Femur (tissue), 1 donor: ENCODE measurements at regions not wholly inside any gene's neighbourhood (a gene's known extent, or its start where the extent isn't known, plus 50 kb on each side); places are given as distances from the start of the nearest gene placed in this dataset.
A peak's percentile ranks its signal among the peaks of the same experiment; 100 is the strongest.

Experiments used
- DNase-seq: peaks from one replicate; pipeline ENCODE4 v3.0.0-alpha.2; 2017

DNA sequence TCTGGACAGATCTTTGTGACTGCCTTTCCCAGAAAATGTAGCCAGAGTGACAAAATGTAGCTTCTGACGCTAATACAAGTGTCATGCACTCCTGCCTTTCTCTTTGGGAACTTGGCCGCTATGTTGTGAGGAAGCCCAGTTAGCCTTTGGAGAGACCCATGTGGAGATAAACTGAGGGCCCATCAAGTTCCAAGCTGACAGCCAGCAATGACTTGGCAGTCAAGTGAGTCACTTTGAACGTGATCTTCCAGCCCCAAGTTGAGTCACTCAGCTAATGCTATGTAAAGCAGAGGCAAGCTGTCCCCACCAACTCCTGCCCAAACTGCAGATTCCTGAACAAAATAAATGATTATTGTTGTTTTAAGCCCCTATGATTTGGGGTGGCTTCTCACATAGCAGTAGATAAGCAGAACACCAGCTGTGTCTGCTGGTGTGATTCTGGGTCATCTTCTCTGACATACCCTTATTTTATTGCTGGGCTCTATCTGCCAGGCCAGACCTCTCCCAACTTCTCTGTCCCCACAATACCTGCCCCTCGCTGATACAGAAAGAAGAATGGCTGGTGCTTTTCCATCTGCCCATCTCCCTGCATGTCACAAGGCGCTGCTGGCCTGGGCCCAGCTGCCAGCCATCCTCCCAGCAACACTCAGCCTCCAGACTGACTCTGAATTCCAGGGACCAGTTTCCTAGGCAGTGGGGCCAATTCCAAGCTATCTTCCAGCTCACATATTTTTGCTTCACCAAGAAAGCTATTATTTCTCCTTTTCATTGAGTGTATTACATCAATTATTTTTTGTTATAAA lies 274.8 kb downstream of the LRFN2 start:
- no peak for DNase-seq

DNA sequence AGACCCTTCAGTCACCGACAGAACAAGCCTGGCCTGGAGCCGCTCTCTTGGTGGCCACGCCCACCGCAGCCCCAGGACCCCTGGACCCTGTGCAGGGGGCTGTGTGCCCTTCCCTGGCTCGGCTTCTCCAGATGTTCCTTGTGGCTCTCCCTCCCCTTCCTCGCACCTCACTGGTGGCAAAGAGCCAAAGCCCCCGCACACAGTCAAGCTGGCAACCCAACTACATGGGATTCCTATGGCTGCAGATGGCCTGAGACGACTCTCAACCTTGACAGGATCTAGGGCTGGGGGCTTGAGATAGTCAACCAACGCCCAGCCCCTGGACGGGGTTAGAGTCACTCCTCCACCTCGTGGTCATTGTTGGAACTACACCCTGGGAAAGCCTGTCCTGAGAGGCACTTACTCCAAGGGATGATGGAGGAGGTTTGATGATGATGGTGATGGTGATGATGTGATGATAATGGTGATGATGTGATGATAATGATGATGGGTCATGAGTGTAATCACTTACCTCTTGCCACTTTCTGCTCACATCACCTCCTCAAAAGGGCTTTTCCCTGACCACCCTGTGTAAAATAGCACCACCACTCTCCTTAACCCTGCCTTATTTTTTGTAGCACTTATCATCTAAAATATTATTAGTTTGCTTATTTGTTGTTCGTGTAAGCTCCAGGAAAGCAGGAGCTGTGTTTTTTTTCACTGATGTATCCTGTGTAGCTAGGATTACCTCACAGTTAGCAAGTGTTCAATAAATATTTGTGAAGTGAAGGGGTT lies 278.4 kb downstream of the LRFN2 start:
- DNase-seq = peak; percentile 72

DNA sequence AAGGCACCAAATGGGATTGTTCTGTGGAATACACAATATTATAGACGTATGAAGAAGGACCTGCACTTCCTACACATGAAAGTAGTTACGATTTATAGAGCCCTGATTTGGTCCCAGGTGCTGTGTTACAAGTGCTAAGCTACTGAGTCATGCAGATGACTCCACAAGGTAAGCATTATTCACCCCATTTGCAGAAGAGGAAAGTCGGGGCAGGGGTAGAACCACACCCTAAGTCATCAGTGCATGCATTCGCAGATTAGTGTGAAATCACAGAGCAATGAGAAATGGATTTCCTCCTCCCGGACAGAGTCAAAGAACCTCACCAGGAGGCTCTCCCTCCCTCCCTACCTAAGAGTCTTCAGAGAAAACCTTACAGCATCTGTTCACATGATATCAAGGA lies 279.5 kb downstream of the LRFN2 start:
- DNase-seq = no peak

DNA sequence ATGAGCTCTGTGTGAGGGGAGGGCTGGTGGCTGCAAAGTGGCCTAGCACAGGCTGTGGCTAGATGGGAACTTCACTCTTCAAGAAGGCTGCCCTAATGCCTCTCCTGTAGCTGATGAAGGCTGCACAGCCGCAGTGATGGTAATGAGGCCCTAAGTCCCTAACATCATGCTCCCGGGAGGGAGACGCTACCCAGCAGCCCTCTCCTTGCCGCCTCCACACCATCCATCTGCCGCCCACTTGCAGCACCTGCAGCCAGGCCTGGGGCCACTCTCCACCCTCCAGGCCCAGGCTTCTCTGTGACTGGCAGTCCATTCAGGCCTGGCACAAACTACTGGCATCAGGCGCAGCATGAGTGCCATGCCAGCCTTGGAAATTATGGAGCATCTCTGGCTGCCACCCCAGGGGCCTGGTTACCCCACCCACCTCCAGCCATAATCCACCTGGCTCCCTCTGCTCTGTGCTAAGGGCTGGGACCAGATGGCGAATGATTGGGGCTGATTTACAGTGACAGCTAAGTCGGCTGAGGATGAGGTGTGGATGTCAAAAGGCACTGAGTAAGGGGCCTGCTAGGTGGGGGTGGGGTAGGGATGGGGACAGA lies 284.2 kb downstream of the LRFN2 start:
- DNase-seq = no peak

DNA sequence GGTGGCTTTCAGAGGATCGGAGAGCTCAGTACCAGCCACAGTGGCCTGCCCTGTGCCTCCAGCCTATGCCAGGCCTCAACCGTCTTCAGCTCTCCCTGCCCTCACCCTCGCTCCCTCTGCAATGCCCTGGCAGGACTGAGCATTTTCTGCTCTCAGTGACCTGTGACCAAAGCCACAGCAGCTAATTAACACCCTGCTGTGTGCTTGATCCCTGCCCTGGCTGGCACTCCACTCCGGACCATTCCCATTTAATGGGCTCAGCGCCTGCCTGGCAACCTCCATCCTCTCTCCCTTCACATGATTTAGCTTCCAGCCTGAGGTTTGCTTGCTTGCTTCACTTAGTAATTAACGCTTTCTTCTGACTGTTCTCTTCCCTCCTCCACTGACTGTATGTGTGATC lies 287.5 kb downstream of the LRFN2 start:
- DNase-seq = no peak

DNA sequence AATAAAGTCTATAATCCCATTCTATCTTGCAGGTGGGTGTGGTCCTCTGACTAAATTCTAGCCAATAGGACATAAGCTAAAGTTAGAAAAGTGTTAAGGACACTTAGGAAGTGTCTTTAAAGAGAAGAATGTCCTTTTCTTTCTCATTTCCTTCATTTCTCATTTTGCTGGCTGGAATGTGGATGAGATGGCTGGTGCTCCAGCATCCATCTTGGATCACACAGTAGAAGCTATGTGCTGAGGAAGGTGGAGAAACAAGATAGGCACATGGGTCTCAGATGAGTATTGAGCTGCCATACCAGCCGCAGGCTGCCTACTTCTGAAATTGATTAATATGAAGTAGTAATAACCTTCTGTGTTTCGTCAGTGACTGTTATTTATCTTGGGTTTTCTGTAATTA lies 289.0 kb downstream of the LRFN2 start:
- no peak for DNase-seq

DNA sequence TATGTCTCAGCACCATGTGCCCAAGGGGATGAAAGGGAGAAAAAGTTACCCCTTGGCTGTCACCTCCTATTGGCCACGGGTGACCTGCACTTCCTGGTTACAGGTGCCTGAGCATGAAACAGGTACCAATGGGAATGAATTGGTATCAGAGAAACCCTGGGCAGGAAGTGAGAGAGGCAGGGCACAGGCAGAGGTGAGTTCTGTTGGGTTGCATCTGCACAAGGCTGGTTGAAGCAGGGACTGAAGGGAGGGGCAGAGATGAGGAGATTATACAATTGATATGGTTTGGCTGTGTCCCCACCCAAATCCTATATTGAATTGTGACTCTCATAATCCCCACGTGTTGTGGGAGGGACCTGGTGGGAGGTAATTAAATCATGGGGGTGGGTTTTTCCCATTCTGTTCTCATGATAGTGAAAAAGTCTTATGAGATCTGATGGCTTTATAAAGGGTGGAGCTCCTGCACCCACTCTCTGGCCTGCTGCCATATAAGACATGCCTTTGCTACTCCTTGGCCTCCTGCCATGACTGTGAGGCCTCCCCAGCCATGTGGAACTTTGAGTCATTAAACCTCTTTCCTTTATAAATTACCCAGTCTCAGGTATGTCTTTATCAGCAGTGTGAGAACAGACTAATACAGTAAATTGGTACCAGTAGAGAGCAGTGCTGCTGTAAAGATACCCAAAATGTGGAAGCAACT lies 291.8 kb downstream of the LRFN2 start:
- DNase-seq = no peak

DNA sequence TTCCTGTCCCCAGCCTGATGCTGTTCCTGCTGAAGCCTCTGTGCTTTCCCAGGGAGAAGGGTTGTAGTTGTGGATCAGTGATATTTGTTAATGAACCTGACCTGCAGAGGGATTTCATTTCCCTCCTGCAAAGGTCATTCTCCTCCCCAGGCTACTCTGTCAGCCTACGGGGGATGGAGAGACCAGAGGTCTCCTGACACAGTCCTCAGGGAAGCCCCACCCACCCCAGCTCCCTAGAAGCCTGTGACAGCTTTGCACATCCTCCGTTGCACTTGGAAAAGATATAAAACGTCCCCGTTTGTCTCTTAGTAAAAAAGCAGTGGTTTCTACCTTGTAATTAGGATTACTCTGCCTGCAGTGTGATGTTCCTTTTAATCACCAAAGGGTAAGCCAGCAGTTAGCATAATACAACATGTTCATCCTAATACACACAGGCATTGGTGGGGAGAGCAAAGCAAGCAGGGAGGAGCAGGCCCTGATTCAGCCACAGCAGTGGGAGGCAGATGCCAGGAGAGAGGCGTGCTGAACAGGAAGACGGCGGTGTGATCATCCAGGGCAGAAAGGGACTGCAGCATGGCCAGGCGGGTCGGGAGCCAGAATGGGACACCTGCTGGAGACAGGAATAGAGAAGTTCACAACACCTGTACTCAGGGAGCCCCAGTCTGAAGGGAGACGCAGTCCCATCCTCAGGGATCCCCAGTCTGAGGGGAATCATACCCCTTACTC lies 293.5 kb downstream of the LRFN2 start:
- no peak for DNase-seq

DNA sequence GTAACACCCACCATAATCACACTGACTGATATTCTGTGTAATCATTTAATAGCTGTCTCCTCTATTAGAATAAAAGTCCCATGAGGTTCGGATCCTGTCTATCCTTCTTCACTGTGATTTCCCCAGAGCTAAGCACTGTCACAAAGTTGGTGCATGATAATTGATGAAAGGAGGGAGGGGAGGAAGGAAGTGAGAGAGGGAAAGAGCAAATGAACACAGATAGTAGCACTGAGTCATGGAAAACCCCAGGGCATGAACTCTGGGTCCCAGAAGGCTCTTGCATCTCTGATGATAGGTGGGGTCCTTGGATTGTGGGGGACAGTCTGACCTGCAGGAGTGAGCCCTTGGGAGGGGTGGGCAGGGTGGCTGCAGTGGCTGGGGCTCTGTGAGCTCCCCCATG lies 294.1 kb downstream of the LRFN2 start:
- DNase-seq = no peak

DNA sequence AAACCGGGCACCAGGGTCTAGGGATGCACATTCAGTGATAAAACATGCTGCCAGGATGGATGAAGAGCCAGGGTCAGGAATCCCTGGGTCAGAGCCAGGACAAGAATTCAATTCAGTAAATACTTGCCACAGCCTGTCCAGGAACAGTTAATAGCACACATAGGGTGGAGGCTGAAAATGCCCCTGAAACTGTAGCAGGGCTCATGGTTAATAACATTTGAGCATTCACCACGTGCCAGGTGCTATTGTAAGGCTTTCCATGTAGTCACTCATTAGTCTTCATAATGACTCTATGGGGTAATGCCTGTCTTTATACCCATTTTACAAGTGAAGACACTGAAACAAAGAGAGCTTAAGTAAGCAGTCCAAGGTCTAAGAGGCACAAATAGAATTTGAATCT lies 296.3 kb downstream of the LRFN2 start:
- no peak for DNase-seq

DNA sequence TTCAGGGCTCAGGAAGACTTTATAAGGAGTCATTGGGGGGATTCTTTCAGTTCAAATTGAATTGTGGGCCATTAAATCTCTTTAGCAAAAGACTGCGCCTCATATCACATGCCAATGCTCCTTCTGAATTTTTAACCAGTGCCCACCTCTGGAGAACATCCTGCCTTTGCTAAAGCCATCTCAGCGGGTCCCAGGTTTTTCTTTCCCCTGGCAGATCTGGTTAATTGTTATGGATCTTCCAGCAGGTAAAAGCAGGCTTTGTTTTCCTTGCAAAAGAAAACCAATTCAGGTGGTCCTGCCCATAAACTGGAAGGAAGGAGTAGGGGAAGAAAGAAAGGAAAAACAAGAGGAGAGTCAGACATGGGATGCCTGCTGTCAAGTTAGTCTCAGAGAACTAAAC lies 298.2 kb downstream of the LRFN2 start:
- DNase-seq = no peak

DNA sequence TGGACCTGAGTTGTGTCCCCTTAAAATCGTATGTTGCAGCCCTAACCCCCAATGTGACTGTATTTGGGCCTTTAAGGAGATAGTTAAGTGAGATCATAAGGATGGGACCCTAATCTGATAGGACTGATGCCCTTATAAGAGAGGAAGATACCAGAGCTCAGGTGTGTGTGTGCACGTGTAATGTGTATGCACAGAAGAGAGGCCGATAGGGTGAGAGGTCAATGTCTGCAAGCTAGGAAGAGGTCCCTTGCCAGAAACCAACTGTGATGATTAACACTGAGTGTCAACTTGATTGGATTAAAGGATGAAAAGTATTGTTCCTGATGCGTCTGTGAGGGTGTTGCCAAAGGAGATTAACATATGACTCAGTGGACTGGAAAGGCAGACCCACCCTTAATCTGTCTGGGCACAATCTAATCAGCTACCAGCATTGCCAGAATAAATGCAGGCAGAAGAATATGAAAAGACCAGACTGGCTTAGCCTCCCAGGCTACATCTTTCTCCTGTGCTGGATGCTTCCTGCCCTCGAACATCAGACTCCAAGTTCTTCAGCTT lies 299.8 kb downstream of the LRFN2 start:
- no peak for DNase-seq

DNA sequence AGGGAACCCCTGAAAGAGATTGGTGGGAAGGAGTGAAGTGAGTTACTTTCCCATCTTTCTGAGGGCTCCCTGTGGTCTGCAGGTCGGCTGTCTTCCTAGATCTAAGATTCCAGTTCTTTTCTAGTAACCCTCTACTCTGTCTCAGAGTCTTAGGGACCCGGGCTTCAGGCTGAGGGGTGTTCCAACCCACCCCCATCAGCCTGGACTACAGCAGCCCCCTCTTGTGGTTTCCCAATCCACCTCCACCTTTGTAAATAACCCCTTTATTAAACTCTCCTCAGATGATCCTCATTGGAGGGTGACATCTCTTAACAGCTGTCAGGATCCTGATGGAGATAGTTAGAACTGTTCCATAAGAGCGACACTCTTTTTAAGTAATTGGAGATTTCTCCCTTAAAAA lies 300.4 kb downstream of the LRFN2 start:
- no peak for DNase-seq

DNA sequence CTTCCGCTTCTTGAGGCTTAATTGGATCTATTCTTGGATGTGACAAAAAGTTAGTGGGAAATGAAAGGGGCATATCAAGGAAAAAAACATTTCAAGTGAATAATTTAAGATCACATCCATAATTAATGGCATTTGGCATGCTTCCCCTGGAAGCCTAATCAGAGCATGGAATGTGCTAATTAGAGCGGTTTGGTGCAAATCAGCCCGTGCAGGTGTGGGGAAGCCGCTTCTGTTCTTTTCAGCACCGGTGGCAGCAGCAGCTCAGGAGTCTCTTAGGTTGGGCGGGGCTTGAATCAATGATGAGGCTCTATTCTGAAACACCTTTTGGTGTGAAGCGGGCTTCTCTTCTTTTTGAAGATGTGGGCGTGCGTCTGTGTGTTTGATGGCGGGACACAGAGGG lies 301.2 kb downstream of the LRFN2 start:
- no peak for DNase-seq

DNA sequence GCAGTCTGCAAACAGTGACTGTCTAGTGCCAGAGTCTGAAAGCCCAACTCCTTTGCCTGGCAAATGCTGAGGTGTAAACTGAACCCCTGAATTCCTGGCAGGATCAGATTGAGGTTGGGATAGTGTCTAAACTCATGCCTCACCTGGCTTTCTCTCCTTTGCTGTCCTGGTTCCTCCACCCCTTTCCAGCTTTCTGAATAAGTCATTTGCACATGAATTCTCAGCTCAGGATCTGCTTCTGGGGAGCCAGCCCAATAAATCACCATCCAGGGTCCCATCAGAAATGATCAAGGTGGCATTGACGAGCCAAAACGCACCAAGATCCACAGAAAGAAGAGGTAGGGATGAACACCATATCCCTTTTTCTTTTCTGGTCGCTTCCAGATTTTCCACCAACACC lies 301.6 kb downstream of the LRFN2 start:
- DNase-seq = no peak

DNA sequence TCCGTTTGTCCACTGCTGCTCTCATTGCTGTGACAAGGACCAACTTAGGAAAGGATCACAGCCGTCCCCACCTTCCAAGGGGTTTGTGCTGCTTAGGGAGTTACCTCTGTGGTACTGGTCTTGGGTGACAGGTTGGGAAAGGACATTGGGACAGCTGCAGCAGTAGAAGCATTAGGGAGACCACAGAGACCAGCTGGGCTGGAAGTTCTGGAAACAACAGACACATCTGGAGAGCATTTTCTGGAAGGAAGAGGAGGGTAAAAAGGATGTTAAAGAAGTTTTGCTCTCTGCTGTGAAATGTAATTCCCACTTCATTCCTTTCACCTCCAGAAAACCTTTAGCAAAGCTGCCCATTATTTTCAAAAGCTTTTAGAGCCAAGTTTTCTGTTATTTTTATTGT lies 304.2 kb downstream of the LRFN2 start:
- DNase-seq = peak; percentile 28

DNA sequence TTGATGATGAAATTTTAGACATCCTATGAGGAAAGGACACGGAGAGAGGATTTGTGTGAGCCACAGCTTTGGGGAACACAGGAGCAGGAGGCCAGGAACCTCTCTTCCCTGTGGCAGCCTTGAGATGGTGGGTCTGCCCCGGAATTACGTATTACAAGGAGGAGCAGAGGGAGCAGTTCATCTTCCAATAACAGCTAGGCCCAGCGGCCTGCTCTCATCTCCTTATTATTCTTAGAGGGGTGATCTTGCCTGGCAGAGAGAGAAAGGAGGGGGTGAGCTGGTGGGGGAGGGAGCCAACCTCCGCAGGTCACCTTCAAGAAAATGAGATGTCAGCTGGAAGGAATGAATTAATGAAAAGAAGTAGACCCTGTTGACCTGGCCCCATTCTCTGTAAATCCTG lies 305.8 kb downstream of the LRFN2 start:
- DNase-seq = no peak

DNA sequence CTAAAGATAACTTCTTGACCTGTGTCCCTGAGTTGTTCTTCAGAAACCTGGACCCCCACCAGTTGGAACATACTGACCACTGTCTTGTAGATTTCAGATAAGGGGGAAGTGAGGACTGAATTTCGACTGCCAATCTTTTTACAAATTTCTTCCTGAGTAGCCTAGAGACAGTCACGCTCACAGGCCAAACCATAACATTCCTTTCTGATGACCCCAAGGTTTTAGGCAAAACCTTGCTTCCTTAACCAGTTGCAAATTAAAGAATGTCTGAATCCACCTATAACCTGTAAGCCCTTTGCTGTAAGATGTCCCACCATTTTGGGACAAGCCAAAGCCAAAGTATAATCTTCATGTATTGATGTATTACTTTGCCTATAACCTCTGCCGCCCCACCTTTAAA lies 306.9 kb downstream of the LRFN2 start:
- no peak for DNase-seq

DNA sequence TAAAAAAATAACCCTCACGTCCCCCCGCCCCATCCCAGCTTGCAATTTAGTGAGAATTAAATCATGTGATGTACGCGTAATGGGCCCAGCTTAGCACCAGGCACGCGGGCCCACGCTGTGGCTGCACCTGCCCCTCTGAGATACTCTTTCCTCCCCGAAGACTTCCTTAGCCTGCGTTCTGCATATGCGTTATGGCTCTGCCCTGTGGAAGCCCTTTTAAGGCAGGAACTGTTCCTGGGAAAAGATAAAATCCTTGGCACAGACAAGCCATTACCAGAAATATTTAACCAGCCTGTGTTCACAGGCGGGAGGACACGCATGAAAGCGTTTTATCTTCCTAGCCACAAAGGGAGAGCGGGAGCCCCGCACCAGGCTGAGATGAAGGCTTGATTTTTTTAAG lies 311.0 kb downstream of the LRFN2 start:
- no peak for DNase-seq

DNA sequence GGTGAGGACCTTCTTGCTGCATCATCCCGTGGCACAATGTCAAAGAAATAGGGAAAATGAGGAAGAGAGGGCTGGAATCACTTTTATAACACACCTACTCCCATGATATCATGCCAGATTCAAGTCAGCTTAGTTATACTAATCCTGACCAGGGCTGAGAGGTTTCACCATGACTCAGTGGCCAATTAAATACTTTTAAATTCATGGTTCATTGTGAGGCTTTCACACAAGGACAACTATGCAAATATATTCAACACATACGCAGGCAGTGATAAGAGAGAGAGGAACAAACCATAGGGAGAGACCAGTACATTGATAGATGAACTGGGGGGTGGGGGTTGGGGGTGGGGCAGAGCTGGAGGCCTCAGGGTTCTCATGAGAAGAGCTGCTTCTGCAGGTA lies 313.1 kb downstream of the LRFN2 start:
- no peak for DNase-seq

DNA sequence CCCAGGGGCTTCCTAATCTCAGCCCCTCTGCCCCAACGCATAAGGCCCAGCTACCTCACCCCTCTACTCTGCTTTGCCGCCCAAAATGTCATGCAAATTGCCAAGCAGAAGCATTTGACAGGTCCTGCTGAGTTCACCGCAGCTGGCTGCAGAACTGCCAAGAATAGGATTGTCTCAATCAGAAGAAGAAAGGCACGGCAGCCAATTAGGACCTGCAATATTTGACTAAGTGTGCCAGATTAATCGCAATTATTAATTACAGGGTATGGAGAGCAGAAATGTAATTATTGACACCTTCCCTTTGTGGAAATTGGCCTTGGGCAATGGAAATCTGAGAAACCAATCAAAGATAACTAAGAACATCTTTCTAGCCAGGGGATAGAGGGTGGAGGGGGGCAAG lies 318.6 kb downstream of the LRFN2 start:
- DNase-seq = no peak

DNA sequence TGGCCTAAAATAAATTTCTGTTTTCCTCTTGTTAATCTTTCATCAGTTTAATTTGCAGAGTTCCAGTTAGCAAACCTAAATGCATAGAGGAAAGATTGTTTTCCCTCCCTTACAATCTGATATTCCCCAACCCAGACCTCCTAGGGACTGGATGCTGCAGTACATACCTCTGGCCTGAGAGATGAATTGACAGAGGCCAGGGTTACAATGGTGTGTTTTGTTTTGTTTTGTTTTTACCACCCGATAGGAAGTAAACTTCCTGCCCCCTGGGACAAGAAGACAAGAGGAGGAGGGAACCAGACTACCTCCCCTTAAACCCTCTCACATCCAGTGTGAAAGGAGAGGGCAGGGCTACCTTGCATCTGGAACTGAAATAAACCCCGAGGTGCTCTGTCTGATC lies 319.0 kb downstream of the LRFN2 start:
- no peak for DNase-seq

DNA sequence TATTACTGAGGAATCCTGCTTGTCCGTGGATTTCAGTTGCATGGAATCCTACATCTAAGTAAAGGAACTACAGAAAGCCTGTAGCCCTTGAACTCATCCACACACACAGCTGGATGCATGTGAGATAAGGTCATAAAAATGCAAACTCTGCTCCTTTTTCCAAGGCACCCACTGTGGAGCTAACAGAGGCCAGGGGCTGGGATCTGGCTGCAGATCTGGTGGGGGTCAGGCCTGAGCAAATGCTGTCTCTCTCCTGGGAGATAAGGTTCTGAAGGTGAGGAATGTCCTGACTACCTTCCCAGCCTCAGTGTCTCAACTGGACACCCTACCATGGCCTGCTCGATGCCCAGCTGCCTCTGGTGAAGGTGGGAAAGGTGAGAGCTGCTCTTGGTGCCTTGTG lies 321.5 kb downstream of the LRFN2 start:
- no peak for DNase-seq
